ENCODE measurements at regions not wholly inside any gene's neighbourhood (a gene's known extent, or its start where the extent isn't known, plus 50 kb on each side); places are given as distances from the start of the nearest gene placed in this dataset.

GRCh38 chr17:72387487-72387886 lies 266.7 kb downstream of the SOX9 start:
- Histone ChIP-seq H3K4me3 (no peak overlapping the region), H3K27me3 (ENCODE audit: insufficient read depth) (no peaks in the 10 kb centered on the region), H4K20me1 (replicated peaks; ENCODE audit: insufficient read depth) (no peaks in the 10 kb centered on the region), H3K36me3 (ENCODE audit: insufficient read depth) (no peaks in the 10 kb centered on the region), H3K4me2 (no peak overlapping the region), H2AFZ (no peak overlapping the region), H3F3A (replicated peaks; ENCODE audit: low read depth) (0 out of 2 replicates have a peak, but pooled peaks cover 2% of the 10 kb centered on the region), H3K9me2 (ENCODE audit: insufficient read depth) (no peaks in the 10 kb centered on the region), H3K79me2 (replicated peaks; ENCODE audit: insufficient read depth) (no peaks in the 10 kb centered on the region), H3K4me1 (ENCODE audit: insufficient read depth) (peaks cover 23% of the 10 kb centered on the region), H3K27ac (ENCODE audit: low read depth) (no peak overlapping the region)
- ATAC-seq (no peak), DNase-seq (ENCODE audit: low spot score) (no peak)
- TF ChIP-seq ETS1 (IDR thresholded peaks at IDR 0.05) (no peak), ZNF462 (CRISPR knock-in tag; IDR thresholded peaks at IDR 0.05) (no peak)
- H3K4me1 Mint-ChIP-seq: peaks cover 28% of the 10 kb centered on the region
- H3K27me3 Mint-ChIP-seq (ENCODE audit: insufficient read depth, low read depth, poor library complexity): peaks cover 9% of the 10 kb centered on the region
- no peaks in the 10 kb centered on the region; the same call in 1 of the 3 replicates for H3K9me3 Mint-ChIP-seq
- no peaks in the 10 kb centered on the region for H3K36me3 Mint-ChIP-seq (ENCODE audit: low read depth)
- no peak overlapping the region for H3K4me3 Mint-ChIP-seq
- no peak overlapping the region for H3K27ac Mint-ChIP-seq

GRCh38 chr17:72387969-72388368 lies 267.1 kb downstream of the SOX9 start:
- no peaks in the 10 kb centered on the region for H3K36me3 ChIP-seq (ENCODE audit: insufficient read depth)
- Mint-ChIP-seq H3K4me1 (peaks cover 29% of the 10 kb centered on the region), H3K36me3 (ENCODE audit: low read depth) (no peaks in the 10 kb centered on the region), H3K4me3 (no peak overlapping the region), H3K27me3 (ENCODE audit: insufficient read depth, low read depth, poor library complexity) (peaks cover 7% of the 10 kb centered on the region), H3K27ac (no peak overlapping the region), H3K9me3 (no peaks in the 10 kb centered on the region; the same call in 2 of the 3 replicates)
- DNase-seq (ENCODE audit: low spot score): no peak
- no peaks in the 10 kb centered on the region for H3K9me2 ChIP-seq (ENCODE audit: insufficient read depth)
- H3K4me3 ChIP-seq: no peak overlapping the region
- H3K27me3 ChIP-seq (ENCODE audit: insufficient read depth): no peaks in the 10 kb centered on the region
- no peak for ATAC-seq
- no peak overlapping the region for H2AFZ ChIP-seq
- peaks cover 18% of the 10 kb centered on the region for H3K4me1 ChIP-seq (ENCODE audit: insufficient read depth)
- no peaks in the 10 kb centered on the region for H3K79me2 ChIP-seq (replicated peaks; ENCODE audit: insufficient read depth)
- no peak overlapping the region for H3K27ac ChIP-seq (ENCODE audit: low read depth)
- H4K20me1 ChIP-seq (replicated peaks; ENCODE audit: insufficient read depth): no peaks in the 10 kb centered on the region
- H3K4me2 ChIP-seq: no peak overlapping the region
- H3F3A ChIP-seq (replicated peaks; ENCODE audit: low read depth): no peaks in the 10 kb centered on the region
- TF ChIP-seq CTCF (conservative IDR thresholded peaks at IDR 0.05; ENCODE audit: low read depth in 2 of 2): no peak
- no peak for TF ChIP-seq EZH2 (IDR thresholded peaks at IDR 0.05; ENCODE audit: low read depth, unreplicated experiment)
- TF ChIP-seq STAT1 (IDR thresholded peaks at IDR 0.05; ENCODE audit: unreplicated experiment): no peak
- no peak for TF ChIP-seq ZNF331 (CRISPR knock-in tag; IDR thresholded peaks at IDR 0.05; ENCODE audit: low read depth)
- TF ChIP-seq REST (IDR thresholded peaks at IDR 0.05; ENCODE audit: unreplicated experiment): no peak
- TF ChIP-seq POLR2AphosphoS5 (IDR thresholded peaks at IDR 0.05; ENCODE audit: low read depth): no peak
- no peak for TF ChIP-seq ETS1 (IDR thresholded peaks at IDR 0.05)

Measured in GM23338 (cell line).